Hepatocyte (in vitro differentiated cells): ENCODE measurements at regions not wholly inside any gene's neighbourhood (a gene's known extent, or its start where the extent isn't known, plus 50 kb on each side); places are given as distances from the start of the nearest gene placed in this dataset.

ENCODE experiments used
- DNase-seq: peaks from one replicate; pipeline ENCODE4 v3.0.0-alpha.2; 2016; ENCODE audit warnings: low spot score
- H2AFZ ChIP-seq: fragments of 200-600 bp; sonication (generic); 2 replicates; pipeline ENCODE4 v1.6.0; 2016; ENCODE audit warnings: antibody characterized with exemption, mild to moderate bottlenecking
- H3K27ac ChIP-seq: fragments of 200-600 bp; sonication (generic); 2 replicates; pipeline ENCODE4 v1.5.1; 2016; ENCODE audit warnings: mild to moderate bottlenecking
- H3K27me3 ChIP-seq: fragments of 200-600 bp; sonication (generic); 2 replicates; pipeline ENCODE4 v1.6.1; 2016
- H3K36me3 ChIP-seq: fragments of 200-600 bp; sonication (generic); replicated peaks from 2 replicates; pipeline ENCODE4 v1.5.1; 2016; ENCODE audit warnings: low read depth; ENCODE audit not compliant: insufficient read depth
- H3K4me1 ChIP-seq: fragments of 200-600 bp; sonication (generic); 2 replicates; pipeline ENCODE4 v1.5.1; 2016; ENCODE audit warnings: mild to moderate bottlenecking, moderate library complexity; ENCODE audit not compliant: insufficient read depth
- H3K4me2 ChIP-seq: fragments of 200-600 bp; sonication (generic); 2 replicates; pipeline ENCODE4 v1.6.0; 2016
- H3K4me3 ChIP-seq: fragments of 200-600 bp; sonication (generic); 2 replicates; pipeline ENCODE4 v1.5.1; 2016; ENCODE audit warnings: mild to moderate bottlenecking
- H3K79me2 ChIP-seq: fragments of 200-600 bp; sonication (generic); 2 replicates; pipeline ENCODE4 v1.6.0; 2017; ENCODE audit warnings: mild to moderate bottlenecking
- H3K9me2 ChIP-seq: fragments of 200-600 bp; sonication (generic); replicated peaks from 2 replicates; pipeline ENCODE4 v1.6.0; 2017; ENCODE audit warnings: mild to moderate bottlenecking; ENCODE audit not compliant: insufficient read depth
- H3K9me3 ChIP-seq: fragments of 200-600 bp; sonication (generic); 2 replicates; pipeline ENCODE4 v1.5.1; 2016; ENCODE audit warnings: low read depth, mild to moderate bottlenecking
- H4K20me1 ChIP-seq: fragments of 200-600 bp; sonication (generic); 2 replicates; pipeline ENCODE4 v1.6.0; 2016; ENCODE audit warnings: mild to moderate bottlenecking; ENCODE audit not compliant: insufficient read depth, poor library complexity, severe bottlenecking
- CTCF ChIP-seq: fragments of 200-600 bp; sonication (generic); IDR thresholded peaks from 2 replicates; pipeline ENCODE4 v1.5.1; 2016; ENCODE audit warnings: antibody characterized with exemption, mild to moderate bottlenecking; ENCODE audit not compliant: poor library complexity
- EZH2 ChIP-seq: fragments of 200-600 bp; sonication (generic); IDR thresholded peaks from 2 replicates; pipeline ENCODE4 v1.6.1; 2016; ENCODE audit warnings: antibody characterized with exemption, mild to moderate bottlenecking, borderline replicate concordance
- EZH2phosphoT487 ChIP-seq: fragments of 200-600 bp; sonication (generic); IDR thresholded peaks from one replicate; pipeline ENCODE4 v1.6.1; 2018; ENCODE audit warnings: antibody characterized with exemption, mild to moderate bottlenecking, low read depth, moderate library complexity; ENCODE audit not compliant: unreplicated experiment, severe bottlenecking
- WGBS: methylation state at CpG from one replicate; pipeline ENCODE4 v1.1.6; 2016; ENCODE audit warnings: low lambda C conversion rate; ENCODE audit errors: missing lambda C conversion rate; 5-methylcytosine and 5-hydroxymethylcytosine counted together

GRCh38 chr15:25228261-25228660 is 210.6 kb downstream of the UBE3A start:
- H3K4me1 ChIP-seq: no peaks in the 10 kb centered on the region
- WGBS: 85% methylated on average over 10 of the region's 11 CpGs
- no peak overlapping the region for H2AFZ ChIP-seq
- H3K4me3 ChIP-seq: no peak overlapping the region
- no peaks in the 10 kb centered on the region for H3K27me3 ChIP-seq
- no peaks in the 10 kb centered on the region for H4K20me1 ChIP-seq
- no peak overlapping the region for H3K4me2 ChIP-seq
- H3K36me3 ChIP-seq: no peaks in the 10 kb centered on the region
- H3K27ac ChIP-seq: no peak overlapping the region
- DNase-seq: no peak
- no peaks in the 10 kb centered on the region for H3K9me2 ChIP-seq
- H3K9me3 ChIP-seq: no peaks in the 10 kb centered on the region
- TF ChIP-seq EZH2: no peak
- TF ChIP-seq EZH2phosphoT487: no peak
- TF ChIP-seq CTCF: no peak
- H3K79me2 ChIP-seq: no peaks in the 10 kb centered on the region

DNA sequence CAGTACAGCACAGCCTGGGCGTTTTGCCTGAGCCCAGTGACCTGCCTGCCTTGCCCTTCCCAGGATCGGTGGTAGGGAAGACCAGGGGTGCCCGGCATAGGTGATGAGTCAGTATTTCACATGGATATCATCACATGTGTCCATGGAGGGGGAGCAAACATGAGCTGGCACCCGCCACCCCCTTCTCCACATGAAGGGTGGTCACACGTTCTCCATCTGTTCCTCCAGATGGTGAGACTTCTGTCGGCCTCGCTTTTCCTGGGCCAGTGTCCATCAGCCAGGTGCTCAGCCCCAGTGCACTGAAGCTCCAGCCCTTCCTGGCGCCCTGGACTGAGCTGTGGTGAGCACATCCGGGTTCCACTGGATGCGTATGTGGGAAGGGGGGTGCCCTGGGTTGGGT is 208.4 kb downstream of the UBE3A start:
- no peak overlapping the region for H2AFZ ChIP-seq
- H3K27me3 ChIP-seq: no peaks in the 10 kb centered on the region
- H3K36me3 ChIP-seq: no peaks in the 10 kb centered on the region
- WGBS: 83% methylated on average over 10 of the region's 10 CpGs
- no peak overlapping the region for H3K4me2 ChIP-seq
- no peaks in the 10 kb centered on the region for H3K9me3 ChIP-seq
- TF ChIP-seq EZH2: no peak
- TF ChIP-seq EZH2phosphoT487: no peak
- no peak for TF ChIP-seq CTCF
- no peaks in the 10 kb centered on the region for H4K20me1 ChIP-seq
- DNase-seq: no peak
- H3K79me2 ChIP-seq: no peaks in the 10 kb centered on the region
- no peak overlapping the region for H3K27ac ChIP-seq
- no peaks in the 10 kb centered on the region for H3K9me2 ChIP-seq
- H3K4me3 ChIP-seq: no peak overlapping the region
- H3K4me1 ChIP-seq: no peaks in the 10 kb centered on the region

GRCh38 chr15:25233766-25234350 is 205.0 kb downstream of the UBE3A start:
- Histone ChIP-seq H3K4me1 (no peaks in the 10 kb centered on the region), H3K4me2 (no peak overlapping the region), H3K9me2 (no peaks in the 10 kb centered on the region), H3K9me3 (no peaks in the 10 kb centered on the region), H3K36me3 (no peaks in the 10 kb centered on the region), H3K4me3 (no peak overlapping the region), H2AFZ (no peak overlapping the region), H3K27me3 (no peaks in the 10 kb centered on the region), H4K20me1 (no peaks in the 10 kb centered on the region), H3K79me2 (no peaks in the 10 kb centered on the region), H3K27ac (no peak overlapping the region)
- no peak for DNase-seq
- 71% methylated on average over 7 of the region's 7 CpGs for WGBS
- TF ChIP-seq CTCF (no peak), EZH2 (no peak), EZH2phosphoT487 (no peak)

- Histone ChIP-seq H3K4me2 (no peak overlapping the region), H3K4me3 (no peak overlapping the region), H3K79me2 (no peaks in the 10 kb centered on the region), H2AFZ (no peak overlapping the region), H3K4me1 (no peaks in the 10 kb centered on the region), H4K20me1 (no peaks in the 10 kb centered on the region), H3K9me2 (no peaks in the 10 kb centered on the region), H3K27ac (no peak overlapping the region), H3K9me3 (no peaks in the 10 kb centered on the region), H3K36me3 (no peaks in the 10 kb centered on the region), H3K27me3 (no peaks in the 10 kb centered on the region)
- TF ChIP-seq EZH2phosphoT487: no peak
- no peak for TF ChIP-seq CTCF
- TF ChIP-seq EZH2: no peak
- WGBS: 76% methylated on average over 9 of the region's 9 CpGs
- DNase-seq: no peak
Observed at GRCh38 chr15:25234831-25235230, 204.0 kb downstream of the UBE3A start.
